Brain microvascular endothelial cell (primary cell): ENCODE measurements at regions not wholly inside any gene's neighbourhood (a gene's known extent, or its start where the extent isn't known, plus 50 kb on each side); places are given as distances from the start of the nearest gene placed in this dataset.
"Not testable (repeated sequence)": the region's sequence is repeated elsewhere in the genome, so short reads cannot be mapped to it uniquely, and the experiment has no call there.

Experiments
- DNase-seq: peaks from one replicate; pipeline ENCODE4 v3.0.0-alpha.2; 2020
- H3K27ac ChIP-seq: fragments of 250-450 bp; sonication (Bioruptor Pico); 2 replicates; pipeline ENCODE4 v1.5.1; 2020; ENCODE audit warnings: mild to moderate bottlenecking, moderate library complexity
- H3K27me3 ChIP-seq: fragments of 250-450 bp; sonication (Bioruptor Pico); replicated peaks from 2 replicates; pipeline ENCODE4 v1.5.1; 2020; ENCODE audit warnings: mild to moderate bottlenecking
- H3K36me3 ChIP-seq: fragments of 250-450 bp; sonication (Bioruptor Pico); replicated peaks from 2 replicates; pipeline ENCODE4 v1.5.1; 2020; ENCODE audit warnings: mild to moderate bottlenecking
- H3K4me3 ChIP-seq: 2 replicates; pipeline ENCODE4 v1.5.1; 2011; ENCODE audit warnings: low read depth, mild to moderate bottlenecking, control low read depth, low read length, moderate library complexity
- CTCF ChIP-seq: IDR thresholded peaks from 2 replicates; pipeline ENCODE4 v1.5.1; 2011; ENCODE audit warnings: low read depth, mild to moderate bottlenecking, moderate library complexity, low read length, control low read depth, inconsistent platforms; ENCODE audit errors: missing control alignments
- in situ Hi-C: cut with HindIII; loops from 2 replicates; pipeline ENCODE4 v1.10.0; 2017; ENCODE audit warnings: low sequenced_read_pairs, low pct_ligation_motif_present

GRCh38 chr5:164146223-164146622, 640.8 kb downstream of the MAT2B start:
- TF ChIP-seq CTCF = no peak
- in situ Hi-C loops = no loop called here
- no peak for DNase-seq
- H3K27me3 ChIP-seq = no peaks in the 10 kb centered on the region
- no peak overlapping the region for H3K27ac ChIP-seq
- no peak overlapping the region for H3K4me3 ChIP-seq
- H3K36me3 ChIP-seq = no peaks in the 10 kb centered on the region

GRCh38 chr5:164148292-164148691, 642.9 kb downstream of the MAT2B start:
- Histone ChIP-seq H3K36me3 (no peaks in the 10 kb centered on the region), H3K27ac (no peak overlapping the region), H3K27me3 (no peaks in the 10 kb centered on the region), H3K4me3 (no peak overlapping the region)
- DNase-seq = no peak
- TF ChIP-seq CTCF = no peak
- in situ Hi-C loops = no loop called here

- H3K36me3 ChIP-seq, DNase-seq, H3K27ac ChIP-seq, H3K4me3 ChIP-seq, H3K27me3 ChIP-seq, in situ Hi-C loops: not testable (repeated sequence)
These were observed 647.1 kb downstream of the MAT2B start for GRCh38 chr5:164152539-164152938.

GRCh38 chr5:164153469-164154172, 648.2 kb downstream of the MAT2B start:
- DNase-seq = no peak
- Histone ChIP-seq H3K27me3 (no peaks in the 10 kb centered on the region), H3K27ac (no peak overlapping the region), H3K4me3 (no peak overlapping the region), H3K36me3 (no peaks in the 10 kb centered on the region)
- no peak for TF ChIP-seq CTCF
- in situ Hi-C loops = no loop called here

GRCh38 chr5:164170814-164171213, 665.4 kb downstream of the MAT2B start:
- no peak for DNase-seq
- Histone ChIP-seq H3K36me3 (no peaks in the 10 kb centered on the region), H3K27me3 (no peaks in the 10 kb centered on the region), H3K27ac (no peak overlapping the region), H3K4me3 (no peak overlapping the region)
- in situ Hi-C loops = no loop called here
- TF ChIP-seq CTCF = no peak

- DNase-seq = no peak
- H3K36me3 ChIP-seq = no peaks in the 10 kb centered on the region
- in situ Hi-C loops = no loop called here
- no peak overlapping the region for H3K27ac ChIP-seq
- H3K4me3 ChIP-seq = no peak overlapping the region
- TF ChIP-seq CTCF = no peak
- no peaks in the 10 kb centered on the region for H3K27me3 ChIP-seq
These were observed 669.7 kb downstream of the MAT2B start for GRCh38 chr5:164175083-164175482.
